WTC11 (cell line): ENCODE measurements at regions not wholly inside any gene's neighbourhood (a gene's known extent, or its start where the extent isn't known, plus 50 kb on each side); places are given as distances from the start of the nearest gene placed in this dataset.

Experiments used
- FOXJ3 ChIP-seq: sonication (generic); formaldehyde crosslinking; IDR thresholded peaks from 2 replicates; pipeline ENCODE4 v1.9.0; 2021; ENCODE audit warnings: missing genetic modification reagents, mild to moderate bottlenecking, borderline replicate concordance
- IRF2 ChIP-seq: sonication (generic); formaldehyde crosslinking; IDR thresholded peaks from 2 replicates; pipeline ENCODE4 v1.8.0; 2022; ENCODE audit warnings: low read depth, missing genetic modification reagents, borderline replicate concordance
- JUN ChIP-seq: sonication (generic); formaldehyde crosslinking; IDR thresholded peaks from 2 replicates; pipeline ENCODE4 v1.8.0; 2023; ENCODE audit warnings: mild to moderate bottlenecking, missing genetic modification reagents
- MXD4 ChIP-seq: fragments of 250-450 bp; sonication (Bioruptor Pico); IDR thresholded peaks from 2 replicates; pipeline ENCODE4 v1.8.0; 2021; ENCODE audit warnings: mild to moderate bottlenecking, moderate library complexity, borderline replicate concordance
- NR2C2 ChIP-seq: sonication (generic); formaldehyde crosslinking; IDR thresholded peaks from 2 replicates; pipeline ENCODE4 v1.8.0; 2022; ENCODE audit warnings: mild to moderate bottlenecking, missing genetic modification reagents
- NR3C1 ChIP-seq: sonication (generic); formaldehyde crosslinking; conservative IDR thresholded peaks from 2 replicates; pipeline ENCODE4 v1.8.1; 2023; ENCODE audit warnings: low read depth, mild to moderate bottlenecking, missing genetic modification reagents
- SP1 ChIP-seq: sonication (generic); formaldehyde crosslinking; conservative IDR thresholded peaks from 2 replicates; pipeline ENCODE4 v1.8.1; 2022; ENCODE audit warnings: missing genetic modification reagents
- TEAD4 ChIP-seq: sonication (generic); formaldehyde crosslinking; IDR thresholded peaks from 2 replicates; pipeline ENCODE4 v1.8.0; 2022; ENCODE audit warnings: mild to moderate bottlenecking, missing genetic modification reagents
- ZNF423 ChIP-seq: fragments of 250-450 bp; sonication (Bioruptor Pico); IDR thresholded peaks from 2 replicates; pipeline ENCODE4 v2.1.2; 2022; ENCODE audit warnings: mild to moderate bottlenecking, moderate library complexity
- TF ChIP-seq, protein P1 (sequence below): sonication (generic); formaldehyde crosslinking; conservative IDR thresholded peaks from 2 replicates; pipeline ENCODE4 v1.8.1; 2022; ENCODE audit warnings: mild to moderate bottlenecking, missing genetic modification reagents
- TF ChIP-seq, protein P2 (sequence below): sonication (generic); formaldehyde crosslinking; IDR thresholded peaks from 2 replicates; pipeline ENCODE4 v1.8.1; 2022; ENCODE audit warnings: low read depth, missing genetic modification reagents, borderline replicate concordance
- TF ChIP-seq, protein P3 (sequence below): fragments of 200-600 bp; IDR thresholded peaks from 2 replicates; pipeline ENCODE4 v1.8.0; 2022; ENCODE audit warnings: antibody characterized with exemption
- TF ChIP-seq, protein P4 (sequence below): sonication (generic); formaldehyde crosslinking; IDR thresholded peaks from 2 replicates; pipeline ENCODE4 v1.8.0; 2023; ENCODE audit warnings: missing genetic modification reagents
- TF ChIP-seq, protein P5 (sequence below): sonication (generic); formaldehyde crosslinking; IDR thresholded peaks from 2 replicates; pipeline ENCODE4 v1.8.1; 2023; ENCODE audit warnings: mild to moderate bottlenecking, missing genetic modification reagents, moderate library complexity

DNA sequence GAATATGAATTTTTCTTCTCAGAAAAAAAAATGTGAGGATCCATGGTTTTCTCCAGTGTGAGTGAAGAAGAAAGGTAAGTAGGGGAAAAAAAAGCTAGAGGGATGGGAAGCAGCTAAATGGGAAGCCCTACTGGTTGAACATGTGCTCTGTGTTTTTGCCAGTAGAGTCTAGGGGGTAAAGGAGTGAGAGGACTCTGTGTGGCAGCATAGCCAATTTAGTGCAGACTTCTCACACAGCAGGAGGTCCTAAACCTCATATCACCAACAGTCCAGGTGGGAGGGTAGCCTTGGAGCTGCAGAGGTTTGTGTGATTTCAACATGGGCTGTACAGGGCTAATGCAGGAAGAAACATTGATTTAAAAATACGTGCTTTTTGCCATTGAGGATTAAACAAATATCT is 334.5 kb upstream of the SPHKAP start:
- no peak for TF ChIP-seq TEAD4 (CRISPR knock-in tag)
- TF ChIP-seq, protein P1, sequence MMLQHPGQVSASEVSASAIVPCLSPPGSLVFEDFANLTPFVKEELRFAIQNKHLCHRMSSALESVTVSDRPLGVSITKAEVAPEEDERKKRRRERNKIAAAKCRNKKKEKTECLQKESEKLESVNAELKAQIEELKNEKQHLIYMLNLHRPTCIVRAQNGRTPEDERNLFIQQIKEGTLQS (CRISPR knock-in tag), result no peak
- TF ChIP-seq MXD4, result no peak
- TF ChIP-seq, protein P2, sequence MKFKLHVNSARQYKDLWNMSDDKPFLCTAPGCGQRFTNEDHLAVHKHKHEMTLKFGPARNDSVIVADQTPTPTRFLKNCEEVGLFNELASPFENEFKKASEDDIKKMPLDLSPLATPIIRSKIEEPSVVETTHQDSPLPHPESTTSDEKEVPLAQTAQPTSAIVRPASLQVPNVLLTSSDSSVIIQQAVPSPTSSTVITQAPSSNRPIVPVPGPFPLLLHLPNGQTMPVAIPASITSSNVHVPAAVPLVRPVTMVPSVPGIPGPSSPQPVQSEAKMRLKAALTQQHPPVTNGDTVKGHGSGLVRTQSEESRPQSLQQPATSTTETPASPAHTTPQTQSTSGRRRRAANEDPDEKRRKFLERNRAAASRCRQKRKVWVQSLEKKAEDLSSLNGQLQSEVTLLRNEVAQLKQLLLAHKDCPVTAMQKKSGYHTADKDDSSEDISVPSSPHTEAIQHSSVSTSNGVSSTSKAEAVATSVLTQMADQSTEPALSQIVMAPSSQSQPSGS (CRISPR knock-in tag), result no peak
- TF ChIP-seq, protein P3, sequence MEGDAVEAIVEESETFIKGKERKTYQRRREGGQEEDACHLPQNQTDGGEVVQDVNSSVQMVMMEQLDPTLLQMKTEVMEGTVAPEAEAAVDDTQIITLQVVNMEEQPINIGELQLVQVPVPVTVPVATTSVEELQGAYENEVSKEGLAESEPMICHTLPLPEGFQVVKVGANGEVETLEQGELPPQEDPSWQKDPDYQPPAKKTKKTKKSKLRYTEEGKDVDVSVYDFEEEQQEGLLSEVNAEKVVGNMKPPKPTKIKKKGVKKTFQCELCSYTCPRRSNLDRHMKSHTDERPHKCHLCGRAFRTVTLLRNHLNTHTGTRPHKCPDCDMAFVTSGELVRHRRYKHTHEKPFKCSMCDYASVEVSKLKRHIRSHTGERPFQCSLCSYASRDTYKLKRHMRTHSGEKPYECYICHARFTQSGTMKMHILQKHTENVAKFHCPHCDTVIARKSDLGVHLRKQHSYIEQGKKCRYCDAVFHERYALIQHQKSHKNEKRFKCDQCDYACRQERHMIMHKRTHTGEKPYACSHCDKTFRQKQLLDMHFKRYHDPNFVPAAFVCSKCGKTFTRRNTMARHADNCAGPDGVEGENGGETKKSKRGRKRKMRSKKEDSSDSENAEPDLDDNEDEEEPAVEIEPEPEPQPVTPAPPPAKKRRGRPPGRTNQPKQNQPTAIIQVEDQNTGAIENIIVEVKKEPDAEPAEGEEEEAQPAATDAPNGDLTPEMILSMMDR, result no peak
- TF ChIP-seq, protein P4, sequence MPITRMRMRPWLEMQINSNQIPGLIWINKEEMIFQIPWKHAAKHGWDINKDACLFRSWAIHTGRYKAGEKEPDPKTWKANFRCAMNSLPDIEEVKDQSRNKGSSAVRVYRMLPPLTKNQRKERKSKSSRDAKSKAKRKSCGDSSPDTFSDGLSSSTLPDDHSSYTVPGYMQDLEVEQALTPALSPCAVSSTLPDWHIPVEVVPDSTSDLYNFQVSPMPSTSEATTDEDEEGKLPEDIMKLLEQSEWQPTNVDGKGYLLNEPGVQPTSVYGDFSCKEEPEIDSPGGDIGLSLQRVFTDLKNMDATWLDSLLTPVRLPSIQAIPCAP (CRISPR knock-in tag), result no peak
- TF ChIP-seq NR2C2 (CRISPR knock-in tag), result no peak
- no peak for TF ChIP-seq NR3C1 (CRISPR knock-in tag)
- TF ChIP-seq, protein P5, sequence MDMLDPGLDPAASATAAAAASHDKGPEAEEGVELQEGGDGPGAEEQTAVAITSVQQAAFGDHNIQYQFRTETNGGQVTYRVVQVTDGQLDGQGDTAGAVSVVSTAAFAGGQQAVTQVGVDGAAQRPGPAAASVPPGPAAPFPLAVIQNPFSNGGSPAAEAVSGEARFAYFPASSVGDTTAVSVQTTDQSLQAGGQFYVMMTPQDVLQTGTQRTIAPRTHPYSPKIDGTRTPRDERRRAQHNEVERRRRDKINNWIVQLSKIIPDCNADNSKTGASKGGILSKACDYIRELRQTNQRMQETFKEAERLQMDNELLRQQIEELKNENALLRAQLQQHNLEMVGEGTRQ, result no peak
- no peak for TF ChIP-seq FOXJ3 (CRISPR knock-in tag)
- TF ChIP-seq IRF2, result no peak
- TF ChIP-seq SP1 (CRISPR knock-in tag), result no peak
- TF ChIP-seq ZNF423, result no peak
- no peak for TF ChIP-seq JUN (CRISPR knock-in tag)
